Endothelial cell of umbilical vein (primary cell): ENCODE measurements at regions not wholly inside any gene's neighbourhood (a gene's known extent, or its start where the extent isn't known, plus 50 kb on each side); places are given as distances from the start of the nearest gene placed in this dataset.

Experiments
- BruUV-seq: library from RNA; stranded (reverse); fragments of 400-500 nt; replicated peaks from 2 replicates; lab custom pipeline; 2021; lab: Mats Ljungman, UMichigan
- CTCF ChIA-PET: fragments of 300-600, 350-600 bp; sonication (Branson Sonifier 250); formaldehyde crosslinking; loops from one replicate; lab custom pipeline; 2021; ENCODE audit warnings: antibody characterized with exemption, inconsistent platforms; lab: Charles Lee
- POLR2A ChIA-PET: fragments of 300-600, 350-600 bp; sonication (Branson Sonifier 250); formaldehyde crosslinking; loops from one replicate; lab custom pipeline; 2021; ENCODE audit warnings: antibody characterized with exemption, inconsistent platforms; lab: Charles Lee
- DNase-seq: peaks from one replicate; pipeline ENCODE4 v3.0.0-alpha.2; 2011; ENCODE audit warnings: low read depth, low spot score
- FAIRE-seq: peaks from 2 replicates; lab custom pipeline; 2011; peaks lifted over from hg19 to GRCh38; lab: Jason Lieb, UNC
- H2AFZ ChIP-seq: 2 replicates; pipeline ENCODE4 v1.6.0; 2012; ENCODE audit warnings: low read depth, low read length, control low read depth, inconsistent platforms
- H3K27ac ChIP-seq: 2 replicates; pipeline ENCODE4 v1.5.1; 2011; ENCODE audit warnings: low read depth, mild to moderate bottlenecking, control low read depth, low read length, moderate library complexity; ENCODE audit not compliant: insufficient read depth
- H3K27me3 ChIP-seq, 2 experiments: 2 replicates each; pipeline versions ENCODE4 v1.6.0 to v1.6.1; 2011; ENCODE audit warnings: low read length in 2 of 2, mixed read lengths in 1 of 2; ENCODE audit not compliant: control insufficient read depth in 2 of 2, insufficient read depth in 2 of 2
- H3K36me3 ChIP-seq, 2 experiments: 2 replicates in 1 of 2; 3 replicates in 1 of 2; pipeline ENCODE4 v1.5.1; 2011; ENCODE audit warnings: low read length in 2 of 2, mild to moderate bottlenecking in 1 of 2, moderate library complexity in 1 of 2; ENCODE audit not compliant: control insufficient read depth in 2 of 2, insufficient read depth in 2 of 2; ENCODE audit errors: extremely low read depth in 1 of 2
- H3K4me1 ChIP-seq: 3 replicates; pipeline ENCODE4 v1.5.1; 2011; ENCODE audit warnings: mild to moderate bottlenecking, low read length; ENCODE audit not compliant: control insufficient read depth, insufficient read depth; ENCODE audit errors: extremely low read depth
- H3K4me2 ChIP-seq: 2 replicates; pipeline ENCODE4 v1.6.1; 2011; ENCODE audit warnings: low read length, control low read depth, mixed read lengths; ENCODE audit not compliant: insufficient read depth
- H3K4me3 ChIP-seq, 3 experiments: fragments of 200-600 bp in 1 of 3; sonication (generic), shearing (Covaris generic) in 1 of 3; replicated peaks in 1 of 3; 2 replicates each; pipeline ENCODE4 v1.5.1; 2011 to 2016; ENCODE audit warnings: control low read depth in 3 of 3, low read length in 3 of 3, mild to moderate bottlenecking in 2 of 3, inconsistent platforms in 1 of 3, low read depth in 1 of 3, moderate library complexity in 1 of 3; ENCODE audit not compliant: insufficient read depth in 1 of 3
- H3K79me2 ChIP-seq: 2 replicates; pipeline ENCODE4 v1.6.0; 2012; ENCODE audit warnings: low read length, inconsistent platforms; ENCODE audit not compliant: control insufficient read depth, insufficient read depth
- H3K9ac ChIP-seq: replicated peaks from 2 replicates; pipeline ENCODE3; 2011; ENCODE audit warnings: low read length, control low read depth; ENCODE audit not compliant: insufficient read depth; ENCODE audit errors: extremely low read depth
- H3K9me1 ChIP-seq: replicated peaks from 3 replicates; pipeline ENCODE4 v1.6.0; 2011; ENCODE audit warnings: mild to moderate bottlenecking, low read length; ENCODE audit not compliant: control insufficient read depth, insufficient read depth; ENCODE audit errors: extremely low read depth
- H3K9me3 ChIP-seq: replicated peaks from 2 replicates; pipeline ENCODE4 v1.5.1; 2012; ENCODE audit warnings: low read length, inconsistent platforms; ENCODE audit not compliant: control insufficient read depth, insufficient read depth
- H4K20me1 ChIP-seq: replicated peaks from 2 replicates; pipeline ENCODE3; 2011; ENCODE audit warnings: mild to moderate bottlenecking, low read length; ENCODE audit not compliant: control insufficient read depth, insufficient read depth; ENCODE audit errors: extremely low read depth
- EZH2 ChIP-seq: IDR thresholded peaks from 2 replicates; pipeline ENCODE4 v1.6.1; 2012; ENCODE audit warnings: borderline replicate concordance, low read depth, mild to moderate bottlenecking, moderate library complexity, low read length, inconsistent platforms; ENCODE audit not compliant: severe bottlenecking
- FOS ChIP-seq: IDR thresholded peaks from 2 replicates; pipeline ENCODE4 v1.6.1; 2011; ENCODE audit warnings: mild to moderate bottlenecking, low read length, moderate library complexity, borderline replicate concordance; ENCODE audit not compliant: insufficient read depth
- GATA2 ChIP-seq: IDR thresholded peaks from 2 replicates; pipeline ENCODE4 v1.7.0; 2011; ENCODE audit warnings: low read depth, mild to moderate bottlenecking, moderate library complexity, mixed read lengths, low read length; ENCODE audit not compliant: insufficient read length, insufficient read depth
- JUN ChIP-seq: IDR thresholded peaks from 2 replicates; pipeline ENCODE4 v1.6.1; 2011; ENCODE audit warnings: borderline replicate concordance, low read depth; ENCODE audit not compliant: insufficient read length, insufficient read depth
- MYC ChIP-seq: IDR thresholded peaks from one replicate; pipeline ENCODE4 v1.6.1; 2011; ENCODE audit warnings: mild to moderate bottlenecking, low read depth, low read length
- POLR2A ChIP-seq: IDR thresholded peaks from 2 replicates; pipeline ENCODE4 v1.6.1; 2012; ENCODE audit warnings: low read depth, mild to moderate bottlenecking, control low read depth, low read length
- dilution Hi-C: fragments of 300-500 bp; cut with MboI; formaldehyde crosslinking; loops from one replicate; pipeline ENCODE4 v1.15.0; 2019; ENCODE audit warnings: low sequenced_read_pairs; ENCODE audit not compliant: extremely low pct_ligation_motif_present
- intact Hi-C: fragments of 100-400 bp; cut with micrococcal nuclease; formaldehyde crosslinking; loops from one replicate; pipeline ENCODE4 v1.10.0; 2022
- TF ChIP-seq, protein P1 (sequence below): IDR thresholded peaks from 2 replicates; pipeline ENCODE4 v1.6.1; 2011; ENCODE audit not compliant: insufficient read depth, insufficient read length
- TF ChIP-seq, protein P2 (sequence below), 2 donors: IDR thresholded peaks; 1 replicate in 1 of 2; 2 replicates in 1 of 2; pipeline ENCODE4 v1.5.1; 2011; ENCODE audit warnings: low read length in 2 of 2, mild to moderate bottlenecking in 2 of 2, moderate library complexity in 2 of 2, control low read depth in 1 of 2, inconsistent platforms in 1 of 2, low read depth in 1 of 2; ENCODE audit not compliant: insufficient read depth in 1 of 2; ENCODE audit errors: extremely low read depth in 1 of 2

DNA sequence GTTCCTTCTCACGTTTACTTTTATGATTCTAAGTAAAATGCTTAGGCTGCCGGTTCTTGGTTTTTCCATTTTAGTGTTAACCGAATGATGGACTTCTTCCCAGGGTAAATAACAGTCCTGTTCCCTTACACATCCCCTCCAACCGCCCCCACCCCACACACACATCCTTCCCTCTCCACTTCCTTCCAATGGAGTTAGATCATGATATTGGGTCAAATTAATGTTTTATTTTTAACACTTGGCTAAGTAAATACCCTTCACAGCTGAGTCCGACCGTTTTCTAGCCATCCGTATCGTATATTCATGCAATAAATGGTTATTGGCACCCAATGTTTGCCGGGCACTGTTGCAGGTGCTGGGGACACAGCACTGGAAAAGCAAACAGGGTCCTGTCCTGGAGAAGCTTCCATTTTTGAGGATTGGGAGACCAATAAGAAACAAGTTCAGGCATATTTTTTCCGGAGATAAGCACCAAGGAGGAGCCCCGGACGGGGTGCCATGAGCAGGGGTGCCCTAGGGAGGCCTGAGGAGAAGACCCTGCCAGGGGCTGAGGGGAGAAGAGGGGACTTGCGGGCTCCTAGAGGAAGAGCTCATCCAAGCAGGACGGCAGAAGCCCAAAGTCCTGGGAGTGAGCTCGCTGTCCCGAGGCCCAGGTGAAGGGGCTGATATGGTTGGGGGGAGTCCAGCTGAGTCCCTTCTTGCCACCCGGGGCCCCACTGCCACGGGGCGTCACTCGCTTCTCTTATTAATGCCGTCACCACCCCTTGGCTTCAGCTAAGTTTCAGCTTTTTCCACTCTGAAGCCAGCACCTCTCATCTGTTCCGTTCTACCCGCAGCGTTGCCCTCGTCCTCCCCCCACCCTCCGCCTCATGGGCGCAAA is 126.0 kb upstream of the RET start:
- no peak overlapping the region for H3K9ac ChIP-seq
- ChIA-PET POLR2A (no interaction called here), CTCF (no interaction called here)
- no peaks in the 10 kb centered on the region for H3K9me1 ChIP-seq
- H3K27ac ChIP-seq, result no peak overlapping the region
- H3K4me2 ChIP-seq, result no peak overlapping the region
- H3K9me3 ChIP-seq, result no peaks in the 10 kb centered on the region
- no TSS peak for BruUV-seq
- H3K4me3 ChIP-seq, result no peak overlapping the region
- FAIRE-seq (no peak), DNase-seq (no peak)
- intact Hi-C loops (no loop called here), dilution Hi-C loops (no loop called here)
- peaks cover 0 to 3% of the 10 kb centered on the region in 2 experiments for H3K27me3 ChIP-seq
- H4K20me1 ChIP-seq, result no peaks in the 10 kb centered on the region
- H3K4me1 ChIP-seq, result no peaks in the 10 kb centered on the region
- TF ChIP-seq MYC (no peak), POLR2A (no peak), FOS (no peak), GATA2 (no peak), EZH2 (no peak), JUN (no peak)
- TF ChIP-seq, protein P1, sequence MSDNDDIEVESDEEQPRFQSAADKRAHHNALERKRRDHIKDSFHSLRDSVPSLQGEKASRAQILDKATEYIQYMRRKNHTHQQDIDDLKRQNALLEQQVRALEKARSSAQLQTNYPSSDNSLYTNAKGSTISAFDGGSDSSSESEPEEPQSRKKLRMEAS, result no peak
- TF ChIP-seq, protein P2, sequence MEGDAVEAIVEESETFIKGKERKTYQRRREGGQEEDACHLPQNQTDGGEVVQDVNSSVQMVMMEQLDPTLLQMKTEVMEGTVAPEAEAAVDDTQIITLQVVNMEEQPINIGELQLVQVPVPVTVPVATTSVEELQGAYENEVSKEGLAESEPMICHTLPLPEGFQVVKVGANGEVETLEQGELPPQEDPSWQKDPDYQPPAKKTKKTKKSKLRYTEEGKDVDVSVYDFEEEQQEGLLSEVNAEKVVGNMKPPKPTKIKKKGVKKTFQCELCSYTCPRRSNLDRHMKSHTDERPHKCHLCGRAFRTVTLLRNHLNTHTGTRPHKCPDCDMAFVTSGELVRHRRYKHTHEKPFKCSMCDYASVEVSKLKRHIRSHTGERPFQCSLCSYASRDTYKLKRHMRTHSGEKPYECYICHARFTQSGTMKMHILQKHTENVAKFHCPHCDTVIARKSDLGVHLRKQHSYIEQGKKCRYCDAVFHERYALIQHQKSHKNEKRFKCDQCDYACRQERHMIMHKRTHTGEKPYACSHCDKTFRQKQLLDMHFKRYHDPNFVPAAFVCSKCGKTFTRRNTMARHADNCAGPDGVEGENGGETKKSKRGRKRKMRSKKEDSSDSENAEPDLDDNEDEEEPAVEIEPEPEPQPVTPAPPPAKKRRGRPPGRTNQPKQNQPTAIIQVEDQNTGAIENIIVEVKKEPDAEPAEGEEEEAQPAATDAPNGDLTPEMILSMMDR (IDR thresholded peaks at IDR 0.05; ENCODE audit: extremely low read depth in 1 of 2, insufficient read depth in 1 of 2, low read depth in 1 of 2, low read length in 2 of 2), result no peak
- H3K36me3 ChIP-seq, result no peaks in the 10 kb centered on the region
- H2AFZ ChIP-seq, result no peak overlapping the region
- H3K79me2 ChIP-seq, result no peaks in the 10 kb centered on the region
